Hepatocyte (in vitro differentiated cells): ENCODE measurements at regions not wholly inside any gene's neighbourhood (a gene's known extent, or its start where the extent isn't known, plus 50 kb on each side); places are given as distances from the start of the nearest gene placed in this dataset.

Experiments used
- EZH2 ChIP-seq: fragments of 200-600 bp; sonication (generic); IDR thresholded peaks from 2 replicates; pipeline ENCODE4 v1.6.1; 2016; ENCODE audit warnings: antibody characterized with exemption, mild to moderate bottlenecking, borderline replicate concordance
- TF ChIP-seq, protein P1 (sequence below): fragments of 200-600 bp; sonication (generic); IDR thresholded peaks from 2 replicates; pipeline ENCODE4 v1.5.1; 2016; ENCODE audit warnings: antibody characterized with exemption, mild to moderate bottlenecking; ENCODE audit not compliant: poor library complexity

DNA sequence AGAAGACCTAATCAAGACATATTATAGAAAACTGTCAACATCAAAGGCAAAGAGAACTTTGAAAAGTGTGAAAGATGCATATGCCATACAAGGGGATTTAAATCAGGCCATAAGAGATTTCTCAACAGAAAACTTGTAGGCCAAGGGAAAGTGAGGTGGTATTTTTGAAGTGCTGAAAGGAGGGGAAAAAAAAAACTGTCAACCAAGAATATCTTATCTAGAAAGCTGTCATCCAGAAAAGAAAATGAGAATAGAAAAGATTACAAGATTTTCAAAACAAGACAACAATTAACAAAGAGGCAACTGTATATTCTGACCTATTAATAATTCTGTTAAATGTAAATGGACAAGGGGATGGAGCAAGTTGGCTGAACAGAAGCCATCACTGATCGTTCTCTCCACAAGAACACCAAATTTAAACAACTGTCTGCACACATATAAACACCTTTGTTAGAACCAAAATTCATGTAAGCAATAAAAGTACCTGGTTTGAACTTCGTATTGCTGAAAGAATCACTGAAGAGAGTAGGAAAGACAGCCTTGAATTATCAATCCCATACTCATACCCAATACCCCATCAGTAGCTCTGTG lies 880.1 kb upstream of the PCDH9 start:
- TF ChIP-seq, protein P1, sequence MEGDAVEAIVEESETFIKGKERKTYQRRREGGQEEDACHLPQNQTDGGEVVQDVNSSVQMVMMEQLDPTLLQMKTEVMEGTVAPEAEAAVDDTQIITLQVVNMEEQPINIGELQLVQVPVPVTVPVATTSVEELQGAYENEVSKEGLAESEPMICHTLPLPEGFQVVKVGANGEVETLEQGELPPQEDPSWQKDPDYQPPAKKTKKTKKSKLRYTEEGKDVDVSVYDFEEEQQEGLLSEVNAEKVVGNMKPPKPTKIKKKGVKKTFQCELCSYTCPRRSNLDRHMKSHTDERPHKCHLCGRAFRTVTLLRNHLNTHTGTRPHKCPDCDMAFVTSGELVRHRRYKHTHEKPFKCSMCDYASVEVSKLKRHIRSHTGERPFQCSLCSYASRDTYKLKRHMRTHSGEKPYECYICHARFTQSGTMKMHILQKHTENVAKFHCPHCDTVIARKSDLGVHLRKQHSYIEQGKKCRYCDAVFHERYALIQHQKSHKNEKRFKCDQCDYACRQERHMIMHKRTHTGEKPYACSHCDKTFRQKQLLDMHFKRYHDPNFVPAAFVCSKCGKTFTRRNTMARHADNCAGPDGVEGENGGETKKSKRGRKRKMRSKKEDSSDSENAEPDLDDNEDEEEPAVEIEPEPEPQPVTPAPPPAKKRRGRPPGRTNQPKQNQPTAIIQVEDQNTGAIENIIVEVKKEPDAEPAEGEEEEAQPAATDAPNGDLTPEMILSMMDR: no peak
- TF ChIP-seq EZH2: no peak
